DND-41 (cell line): ENCODE measurements at regions not wholly inside any gene's neighbourhood (a gene's known extent, or its start where the extent isn't known, plus 50 kb on each side); places are given as distances from the start of the nearest gene placed in this dataset.
A peak's percentile ranks its signal among the peaks of the same experiment; 100 is the strongest.

ENCODE experiments used
- ATAC-seq: fragments of 200-7000 bp; cut with Tn5 transposase; 3 replicates; pipeline ENCODE4 v1.9.1; 2021; ENCODE audit warnings: low read depth; ENCODE audit not compliant: insufficient read depth
- DNase-seq: peaks from one replicate; pipeline ENCODE4 v3.0.0-alpha.2; 2020
- H2AFZ ChIP-seq: 2 replicates; pipeline ENCODE4 v1.6.0; 2012; ENCODE audit warnings: low read depth, low read length
- H3K27ac ChIP-seq: 2 replicates; pipeline ENCODE4 v1.5.1; 2012; ENCODE audit warnings: low read length, inconsistent platforms
- H3K27me3 ChIP-seq: fragments of 200-600 bp; sonication (generic); 2 replicates; pipeline ENCODE4 v1.6.0; 2012; ENCODE audit warnings: low read length, mild to moderate bottlenecking, inconsistent platforms; ENCODE audit not compliant: insufficient read depth, poor library complexity
- H3K36me3 ChIP-seq: 2 replicates; pipeline ENCODE4 v1.5.1; 2012; ENCODE audit warnings: low read length, inconsistent platforms; ENCODE audit not compliant: insufficient read depth
- H3K4me1 ChIP-seq: 2 replicates; pipeline ENCODE4 v1.5.1; 2012; ENCODE audit warnings: mild to moderate bottlenecking, low read length; ENCODE audit not compliant: insufficient read depth
- H3K4me2 ChIP-seq: 2 replicates; pipeline ENCODE4 v1.6.0; 2012; ENCODE audit warnings: mild to moderate bottlenecking, moderate library complexity, low read length, inconsistent platforms; ENCODE audit not compliant: insufficient read depth
- H3K4me3 ChIP-seq, 2 experiments: fragments of 200-600 bp in 1 of 2; shearing (Covaris generic) in 1 of 2; 2 replicates each; pipeline ENCODE4 v1.5.1; 2012 to 2016; ENCODE audit warnings: inconsistent platforms in 2 of 2, low read length in 2 of 2, mild to moderate bottlenecking in 2 of 2, low read depth in 1 of 2, moderate library complexity in 1 of 2
- H3K79me2 ChIP-seq: 2 replicates; pipeline ENCODE4 v1.6.0; 2012; ENCODE audit warnings: low read length, inconsistent platforms; ENCODE audit not compliant: insufficient read depth
- H3K9ac ChIP-seq: 2 replicates; pipeline ENCODE4 v1.6.0; 2012; ENCODE audit warnings: low read depth, mild to moderate bottlenecking, inconsistent platforms, low read length, moderate library complexity
- H3K9me3 ChIP-seq: 2 replicates; pipeline ENCODE4 v1.5.1; 2012; ENCODE audit warnings: low read length, moderate library complexity, mild to moderate bottlenecking, inconsistent platforms; ENCODE audit not compliant: insufficient read depth, severe bottlenecking
- H4K20me1 ChIP-seq: 2 replicates; pipeline ENCODE4 v1.6.0; 2012; ENCODE audit warnings: low read length; ENCODE audit not compliant: insufficient read depth
- EZH2 ChIP-seq: IDR thresholded peaks from 3 replicates; pipeline ENCODE4 v1.6.1; 2012; ENCODE audit warnings: borderline replicate concordance, low read depth, mild to moderate bottlenecking, moderate library complexity, low read length, inconsistent platforms; ENCODE audit not compliant: severe bottlenecking
- TF ChIP-seq, protein P1 (sequence below): IDR thresholded peaks from 2 replicates; pipeline ENCODE4 v1.5.1; 2012; ENCODE audit warnings: borderline replicate concordance, low read length, moderate library complexity, mild to moderate bottlenecking; ENCODE audit not compliant: poor library complexity, severe bottlenecking; ENCODE audit errors: extremely low read depth

DNA sequence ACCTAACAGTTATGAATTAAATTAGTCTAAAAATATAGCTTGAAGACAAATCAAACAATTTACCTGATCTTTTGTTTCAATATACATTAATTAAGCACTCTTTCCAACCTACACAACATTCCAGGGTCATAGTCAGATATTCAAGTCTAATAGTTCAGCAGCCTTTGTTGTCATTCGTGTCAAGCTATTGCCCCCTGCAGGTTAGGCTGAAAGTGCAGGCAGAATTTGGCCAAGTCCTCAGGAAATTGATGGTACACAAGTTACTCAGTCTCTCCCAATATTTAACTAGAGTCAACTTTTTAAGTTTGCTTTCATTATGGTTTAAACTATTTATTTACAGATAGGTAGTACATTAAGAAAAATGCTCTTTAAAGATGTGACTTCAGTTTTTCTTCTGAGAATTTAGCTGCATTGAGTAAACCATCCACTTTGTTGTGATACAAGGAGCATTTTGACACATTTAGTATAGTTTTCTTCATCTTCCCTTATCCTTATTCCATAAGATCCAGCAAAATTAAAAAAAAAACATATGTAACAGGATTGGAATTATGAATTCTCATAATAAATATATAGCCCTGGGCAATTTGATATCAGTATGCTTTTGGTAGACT lies 130.3 kb upstream of the DPYD start:
- H3K4me3 ChIP-seq, result no peak overlapping the region
- TF ChIP-seq, protein P1, sequence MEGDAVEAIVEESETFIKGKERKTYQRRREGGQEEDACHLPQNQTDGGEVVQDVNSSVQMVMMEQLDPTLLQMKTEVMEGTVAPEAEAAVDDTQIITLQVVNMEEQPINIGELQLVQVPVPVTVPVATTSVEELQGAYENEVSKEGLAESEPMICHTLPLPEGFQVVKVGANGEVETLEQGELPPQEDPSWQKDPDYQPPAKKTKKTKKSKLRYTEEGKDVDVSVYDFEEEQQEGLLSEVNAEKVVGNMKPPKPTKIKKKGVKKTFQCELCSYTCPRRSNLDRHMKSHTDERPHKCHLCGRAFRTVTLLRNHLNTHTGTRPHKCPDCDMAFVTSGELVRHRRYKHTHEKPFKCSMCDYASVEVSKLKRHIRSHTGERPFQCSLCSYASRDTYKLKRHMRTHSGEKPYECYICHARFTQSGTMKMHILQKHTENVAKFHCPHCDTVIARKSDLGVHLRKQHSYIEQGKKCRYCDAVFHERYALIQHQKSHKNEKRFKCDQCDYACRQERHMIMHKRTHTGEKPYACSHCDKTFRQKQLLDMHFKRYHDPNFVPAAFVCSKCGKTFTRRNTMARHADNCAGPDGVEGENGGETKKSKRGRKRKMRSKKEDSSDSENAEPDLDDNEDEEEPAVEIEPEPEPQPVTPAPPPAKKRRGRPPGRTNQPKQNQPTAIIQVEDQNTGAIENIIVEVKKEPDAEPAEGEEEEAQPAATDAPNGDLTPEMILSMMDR, result peak; percentile 97
- TF ChIP-seq EZH2, result no peak
- DNase-seq, result peak; percentile 82

DNA sequence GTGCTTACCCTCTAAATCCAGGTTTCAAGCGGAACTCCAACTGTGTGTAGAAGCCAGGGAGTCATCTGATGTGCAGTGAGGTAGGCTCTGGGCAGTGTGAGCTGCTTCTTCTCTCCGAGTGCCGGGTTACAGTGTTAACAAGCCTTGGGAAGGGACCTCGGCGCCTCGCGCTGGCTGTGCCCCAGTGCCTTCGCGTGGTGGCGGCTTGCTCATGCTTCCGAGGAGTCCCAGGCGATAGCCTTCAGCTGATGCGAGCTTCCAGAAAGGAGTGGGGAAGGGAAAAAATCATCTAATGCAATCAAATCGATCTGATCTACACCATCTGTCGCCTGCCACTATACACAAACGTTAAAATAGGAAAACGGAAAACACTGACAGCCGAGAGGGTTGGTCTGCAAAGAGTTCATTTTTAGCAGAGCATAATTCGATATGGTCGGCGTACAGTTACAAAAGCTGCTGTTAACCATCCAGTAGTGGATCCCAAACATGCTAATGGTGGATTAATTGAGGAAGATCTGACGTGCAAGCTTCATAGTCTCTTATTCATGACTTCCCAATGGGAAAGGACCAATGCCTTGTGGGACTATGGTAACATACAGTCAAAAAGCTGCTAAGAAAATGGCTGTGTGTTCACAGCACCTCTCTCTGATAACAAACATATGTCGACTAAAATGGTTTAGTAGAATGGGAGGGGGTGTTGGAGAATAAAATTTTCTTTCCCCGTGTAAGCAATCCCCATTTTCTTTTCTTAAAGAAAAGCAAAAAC lies 128.7 kb upstream of the DPYD start:
- ATAC-seq (no peak), DNase-seq (no peak)
- no peaks in the 10 kb centered on the region for H4K20me1 ChIP-seq
- H3K4me2 ChIP-seq, result no peak overlapping the region
- peaks cover 6% of the 10 kb centered on the region for H3K27me3 ChIP-seq
- H3K36me3 ChIP-seq, result no peaks in the 10 kb centered on the region
- H3K9ac ChIP-seq, result no peak overlapping the region
- no peak overlapping the region for H3K4me3 ChIP-seq
- H3K79me2 ChIP-seq, result no peaks in the 10 kb centered on the region
- TF ChIP-seq, protein P1, result no peak
- no peak for TF ChIP-seq EZH2
- peaks cover 22% of the 10 kb centered on the region for H3K4me1 ChIP-seq
- no peak overlapping the region for H3K27ac ChIP-seq
- no peaks in the 10 kb centered on the region for H3K9me3 ChIP-seq
- no peak overlapping the region for H2AFZ ChIP-seq

More for the DNA sequence above, 130.3 kb upstream of the DPYD start:
- H2AFZ ChIP-seq, result no peak overlapping the region
- ATAC-seq, result peak; percentile 51
- H3K79me2 ChIP-seq, result no peaks in the 10 kb centered on the region
- no peak overlapping the region for H3K27ac ChIP-seq
- H3K4me1 ChIP-seq, result peaks cover 15% of the 10 kb centered on the region
- H3K9me3 ChIP-seq, result no peaks in the 10 kb centered on the region
- H3K9ac ChIP-seq, result no peak overlapping the region
- H3K27me3 ChIP-seq, result no peaks in the 10 kb centered on the region
- no peak overlapping the region for H3K4me2 ChIP-seq
- no peaks in the 10 kb centered on the region for H4K20me1 ChIP-seq
- no peaks in the 10 kb centered on the region for H3K36me3 ChIP-seq

DNA sequence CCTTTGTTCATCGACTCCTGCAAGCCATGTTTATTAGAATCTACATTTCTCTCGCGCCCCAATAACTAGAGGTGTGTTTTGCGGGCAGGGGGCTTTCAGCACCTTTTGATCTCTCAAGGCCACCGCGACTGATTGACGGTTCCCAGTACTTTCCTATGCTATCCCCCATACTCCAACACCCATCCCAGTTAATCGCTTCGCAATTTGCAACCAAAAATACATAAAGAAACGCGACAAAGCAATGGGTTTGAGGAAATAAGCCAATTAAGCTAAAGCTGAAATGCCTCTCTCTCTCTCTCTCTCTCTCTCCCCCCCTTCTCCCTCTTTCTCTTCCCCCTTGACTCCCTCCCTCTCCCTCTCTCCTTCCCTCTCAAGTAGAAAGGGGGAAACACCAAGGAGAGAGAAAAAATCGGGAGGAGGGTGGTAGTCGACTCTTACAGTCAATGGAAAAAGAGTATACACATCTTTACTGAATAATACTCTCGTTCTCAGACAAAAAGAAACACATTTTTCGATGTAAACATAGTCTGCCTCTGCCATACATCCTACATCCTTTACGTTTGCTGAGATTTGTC lies 128.0 kb upstream of the DPYD start:
- peak overlapping the region in 1 of 2 experiments; percentile 43; a peak in 2 of 4 replicates for H3K4me3 ChIP-seq
- H4K20me1 ChIP-seq, result no peaks in the 10 kb centered on the region
- H3K4me1 ChIP-seq, result peaks cover 22% of the 10 kb centered on the region
- H3K4me2 ChIP-seq, result peak overlapping the region; percentile 63
- ATAC-seq, result no peak
- no peak overlapping the region for H3K27ac ChIP-seq
- H3K9me3 ChIP-seq, result no peaks in the 10 kb centered on the region
- TF ChIP-seq, protein P1, result no peak
- peak; percentile 26 for TF ChIP-seq EZH2
- peaks cover 6% of the 10 kb centered on the region for H3K27me3 ChIP-seq
- H2AFZ ChIP-seq, result no peak overlapping the region
- no peak for DNase-seq
- H3K9ac ChIP-seq, result no peak overlapping the region
- H3K36me3 ChIP-seq, result no peaks in the 10 kb centered on the region
- no peaks in the 10 kb centered on the region for H3K79me2 ChIP-seq
